ENCODE measurements at regions not wholly inside any gene's neighbourhood (a gene's known extent, or its start where the extent isn't known, plus 50 kb on each side); places are given as distances from the start of the nearest gene placed in this dataset.

DNA sequence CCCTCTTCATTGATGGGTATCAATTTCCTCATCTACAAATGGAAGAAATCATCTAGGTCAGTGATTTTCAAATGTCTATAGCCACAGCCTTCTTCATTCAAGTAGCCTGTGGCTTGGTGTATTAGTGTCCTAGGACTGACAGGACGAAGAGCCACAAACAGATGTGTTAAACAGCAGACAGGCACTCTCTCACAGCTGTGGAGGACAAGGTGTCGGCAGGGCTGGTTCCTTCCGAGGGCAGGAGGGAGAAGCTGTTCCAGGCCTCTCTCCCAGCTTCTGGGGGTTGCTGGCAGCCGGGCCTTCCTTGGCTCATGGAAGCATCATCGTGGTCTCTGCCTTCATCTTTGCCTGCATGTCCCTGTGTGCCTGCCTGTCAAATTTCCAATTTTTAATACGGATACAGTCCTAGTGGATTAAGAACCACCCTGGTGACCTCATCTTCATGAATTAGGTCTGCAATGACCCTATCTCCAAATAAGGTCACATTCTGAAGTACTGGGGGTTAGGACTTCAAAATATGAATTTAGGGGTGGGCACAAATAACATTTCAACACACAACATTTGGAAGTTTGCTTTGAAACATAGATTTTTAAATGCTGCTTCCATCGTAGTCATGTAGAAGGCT is 86.5 kb downstream of the PTGR3 start:
- H3K27me3 ChIP-seq (replicated peaks in 1 of 7) = peaks cover 0 to 4% (median 0%) of the 10 kb centered on the region in 7 donors
- TF ChIP-seq CTCF (IDR thresholded peaks at IDR 0.05 in 8 of 11, conservative IDR thresholded peaks at IDR 0.05 in 3 of 11) (no peak), POLR2A (IDR thresholded peaks at IDR 0.05) (no peak), POLR2AphosphoS5 (IDR thresholded peaks at IDR 0.05) (no peak)
- no peak for DNase-seq
- H3K27ac ChIP-seq = no peak overlapping the region
- no peak overlapping the region for H3K4me3 ChIP-seq
- no peaks in the 10 kb centered on the region for H3K36me3 ChIP-seq
- no peaks in the 10 kb centered on the region for H3K4me1 ChIP-seq
- intact Hi-C loops (cut with DNase I; ENCODE audit: low total_unique reads) = no loop called here
- no peaks in the 10 kb centered on the region for H3K9me3 ChIP-seq
- WGBS, 5 donors = 79 to 94% (median 86%) methylated on average over 7 of the region's 7 CpGs

DNA sequence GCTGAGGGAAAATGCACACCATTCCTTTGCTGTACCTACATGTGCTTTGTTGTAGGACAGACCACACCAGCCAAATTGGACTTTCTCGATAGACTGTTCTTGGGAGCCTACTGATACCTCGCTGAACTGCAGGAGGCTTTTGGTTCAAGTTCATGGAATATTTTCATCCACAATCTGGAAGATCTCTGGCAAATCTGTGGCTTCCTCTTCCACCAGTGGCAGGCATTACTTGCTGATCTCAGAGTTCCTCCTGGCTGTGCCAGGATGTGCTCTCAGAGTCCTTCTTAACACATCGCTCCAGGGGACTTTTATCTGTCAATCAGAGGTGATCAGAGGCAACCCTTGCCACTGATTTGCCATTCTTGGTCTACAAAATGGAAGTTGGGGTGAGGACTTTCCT is 87.7 kb downstream of the PTGR3 start:
- H3K27me3 ChIP-seq (replicated peaks in 1 of 7) = peaks cover 0 to 11% (median 0%) of the 10 kb centered on the region in 7 donors
- intact Hi-C loops (cut with DNase I; ENCODE audit: low total_unique reads) = no loop called here
- no peaks in the 10 kb centered on the region for H3K4me1 ChIP-seq
- no peaks in the 10 kb centered on the region for H3K36me3 ChIP-seq
- no peak overlapping the region for H3K27ac ChIP-seq
- no peak overlapping the region for H3K4me3 ChIP-seq
- WGBS, 5 donors = 61 to 83% (median 72%) methylated on average over 3 of the region's 3 CpGs
- TF ChIP-seq CTCF (IDR thresholded peaks at IDR 0.05 in 8 of 11, conservative IDR thresholded peaks at IDR 0.05 in 3 of 11) = no peak
- TF ChIP-seq POLR2AphosphoS5 (IDR thresholded peaks at IDR 0.05) = no peak
- no peak for TF ChIP-seq POLR2A (IDR thresholded peaks at IDR 0.05)
- no peaks in the 10 kb centered on the region for H3K9me3 ChIP-seq
- DNase-seq = no peak

GRCh38 chr18:75120521-75120920 is 88.4 kb downstream of the PTGR3 start:
- Histone ChIP-seq H3K9me3 (no peaks in the 10 kb centered on the region), H3K27ac (no peak overlapping the region), H3K4me3 (no peak overlapping the region), H3K4me1 (no peaks in the 10 kb centered on the region), H3K36me3 (no peaks in the 10 kb centered on the region), H3K27me3 (replicated peaks in 1 of 7) (peaks cover 0 to 12% (median 0%) of the 10 kb centered on the region in 7 donors)
- intact Hi-C loops (cut with DNase I; ENCODE audit: low total_unique reads) = no loop called here
- DNase-seq = no peak
- TF ChIP-seq POLR2AphosphoS5 (IDR thresholded peaks at IDR 0.05) (no peak), POLR2A (IDR thresholded peaks at IDR 0.05) (no peak), CTCF (IDR thresholded peaks at IDR 0.05 in 8 of 11, conservative IDR thresholded peaks at IDR 0.05 in 3 of 11) (no peak)
- WGBS, 5 donors = 86 to 92% (median 91%) methylated on average over 13 of the region's 13 CpGs

DNA sequence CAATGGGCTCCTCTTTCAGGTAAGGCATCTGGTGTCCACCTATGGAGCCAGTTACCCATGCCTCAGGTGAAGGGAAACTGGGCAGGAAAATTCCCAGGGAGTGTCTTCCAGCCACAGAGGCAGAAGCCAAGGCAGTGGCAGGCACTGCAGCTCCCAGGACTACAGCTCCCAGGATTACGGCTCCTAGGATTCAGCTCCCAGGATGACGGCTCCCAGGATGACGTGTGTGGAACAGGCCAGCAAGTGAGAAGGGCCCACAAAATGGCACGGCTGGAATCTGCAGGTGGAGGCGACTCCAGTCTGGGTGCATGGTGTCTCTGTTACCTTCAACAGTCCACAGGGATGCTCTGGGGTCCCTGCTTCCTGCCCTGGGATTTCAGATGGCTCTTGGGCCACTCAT is 92.1 kb downstream of the PTGR3 start:
- H3K4me1 ChIP-seq = no peaks in the 10 kb centered on the region
- H3K4me3 ChIP-seq = no peak overlapping the region
- 88 to 95% (median 95%) methylated on average over 5 of the region's 5 CpGs for WGBS, 5 donors
- H3K27me3 ChIP-seq (replicated peaks in 1 of 7) = peaks cover 0 to 17% (median 0%) of the 10 kb centered on the region in 7 donors
- H3K36me3 ChIP-seq = no peaks in the 10 kb centered on the region
- DNase-seq = no peak
- intact Hi-C loops (cut with DNase I; ENCODE audit: low total_unique reads) = no loop called here
- no peak for TF ChIP-seq CTCF (IDR thresholded peaks at IDR 0.05 in 8 of 11, conservative IDR thresholded peaks at IDR 0.05 in 3 of 11)
- no peak for TF ChIP-seq POLR2A (IDR thresholded peaks at IDR 0.05)
- no peak for TF ChIP-seq POLR2AphosphoS5 (IDR thresholded peaks at IDR 0.05)
- H3K9me3 ChIP-seq = no peaks in the 10 kb centered on the region
- no peak overlapping the region for H3K27ac ChIP-seq

All from spleen (tissue), 11 donors.